Activated B cell treated with CpG ODN at 0.5 μM for 24 hours (primary cell): ENCODE measurements at regions not wholly inside any gene's neighbourhood (a gene's known extent, or its start where the extent isn't known, plus 50 kb on each side); places are given as distances from the start of the nearest gene placed in this dataset.

Experiments used
- ATAC-seq: fragments of 200-7000 bp; cut with Tn5 transposase; one replicate; pipeline ENCODE4 v1.10.0; 2021; ENCODE audit warnings: low read depth, mild to moderate bottlenecking, moderate library complexity
- CTCF ChIA-PET: fragments of 350-600 bp; sonication (Branson Sonifier 250); formaldehyde crosslinking; loops from one replicate; lab custom pipeline; 2021; ENCODE audit warnings: antibody characterized with exemption; lab: Charles Lee
- POLR2A ChIA-PET: fragments of 350-600 bp; sonication (Branson Sonifier 250); formaldehyde crosslinking; loops from one replicate; lab custom pipeline; 2021; ENCODE audit warnings: antibody characterized with exemption; lab: Charles Lee
- DNase-seq: peaks from one replicate; pipeline ENCODE4 v3.0.0; 2022
- H3K27ac Mint-ChIP-seq: one replicate; pipeline ENCODE4 v1.8.0; 2020; ENCODE audit warnings: mixed read lengths
- H3K27me3 Mint-ChIP-seq: one replicate; pipeline ENCODE4 v1.8.0; 2021; ENCODE audit warnings: mixed read lengths
- H3K36me3 Mint-ChIP-seq: one replicate; pipeline ENCODE4 v1.8.0; 2021; ENCODE audit warnings: low read depth, mixed read lengths
- H3K4me1 Mint-ChIP-seq: one replicate; pipeline ENCODE4 v1.8.0; 2021; ENCODE audit warnings: mixed read lengths
- H3K4me3 Mint-ChIP-seq: one replicate; pipeline ENCODE4 v1.8.0; 2020; ENCODE audit warnings: mild to moderate bottlenecking, mixed read lengths
- H3K9me3 Mint-ChIP-seq: one replicate; pipeline ENCODE4 v1.8.0; 2020; ENCODE audit warnings: mixed read lengths
- CTCF ChIP-seq: fragments of 200-600 bp; IDR thresholded peaks from one replicate; pipeline ENCODE4 v1.8.0; 2022; ENCODE audit warnings: antibody characterized with exemption, mild to moderate bottlenecking
- intact Hi-C: fragments of 100-400 bp; cut with micrococcal nuclease; formaldehyde crosslinking; loops from one replicate; pipeline ENCODE4 v1.15.1; 2024

GRCh38 chr4:159516556-159517140 lies 413.8 kb downstream of the RAPGEF2 start:
- CTCF ChIA-PET = no interaction called here
- H3K9me3 Mint-ChIP-seq = no peaks in the 10 kb centered on the region
- POLR2A ChIA-PET = no interaction called here
- no peak overlapping the region for H3K27ac Mint-ChIP-seq
- no peak for ATAC-seq
- DNase-seq = no peak
- no peaks in the 10 kb centered on the region for H3K27me3 Mint-ChIP-seq
- no peaks in the 10 kb centered on the region for H3K36me3 Mint-ChIP-seq
- intact Hi-C loops = no loop called here
- no peak overlapping the region for H3K4me3 Mint-ChIP-seq
- no peak for TF ChIP-seq CTCF
- no peaks in the 10 kb centered on the region for H3K4me1 Mint-ChIP-seq

- ATAC-seq (no peak), DNase-seq (no peak)
- Mint-ChIP-seq H3K27ac (no peak overlapping the region), H3K4me3 (no peak overlapping the region), H3K4me1 (no peaks in the 10 kb centered on the region), H3K36me3 (no peaks in the 10 kb centered on the region), H3K9me3 (no peaks in the 10 kb centered on the region), H3K27me3 (no peaks in the 10 kb centered on the region)
- ChIA-PET CTCF (no interaction called here), POLR2A (no interaction called here)
- intact Hi-C loops = no loop called here
- TF ChIP-seq CTCF = no peak
Observed at GRCh38 chr4:159520074-159520473, 417.2 kb downstream of the RAPGEF2 start.

- intact Hi-C loops = no loop called here
- ChIA-PET POLR2A (no interaction called here), CTCF (no interaction called here)
- TF ChIP-seq CTCF = no peak
- peaks cover 4% of the 10 kb centered on the region for H3K9me3 Mint-ChIP-seq
- no peak for DNase-seq
- H3K4me1 Mint-ChIP-seq = no peaks in the 10 kb centered on the region
- no peak for ATAC-seq
- no peak overlapping the region for H3K4me3 Mint-ChIP-seq
- no peaks in the 10 kb centered on the region for H3K27me3 Mint-ChIP-seq
- no peak overlapping the region for H3K27ac Mint-ChIP-seq
- H3K36me3 Mint-ChIP-seq = no peaks in the 10 kb centered on the region
Observed at GRCh38 chr4:159526172-159526571, 423.3 kb downstream of the RAPGEF2 start.

DNA sequence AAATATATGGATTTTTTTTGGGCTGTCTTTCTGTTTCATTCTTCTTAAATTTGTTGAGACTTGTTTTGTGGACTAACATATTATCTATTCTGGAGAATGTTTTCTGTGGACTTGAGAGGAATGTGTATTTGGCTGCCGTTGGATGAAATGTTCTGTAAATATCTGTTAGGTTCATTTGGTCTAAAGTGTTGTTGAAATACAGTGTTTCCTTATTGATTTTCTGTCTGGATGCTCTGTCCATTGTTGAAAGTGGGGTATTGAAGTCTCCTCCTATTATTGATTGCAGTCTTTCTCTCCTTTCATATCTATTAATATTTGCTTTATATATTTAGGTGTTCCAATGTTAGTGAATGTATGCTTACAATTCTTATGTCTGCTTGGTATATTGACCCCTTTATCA lies 431.8 kb downstream of the RAPGEF2 start:
- POLR2A ChIA-PET = no interaction called here
- Mint-ChIP-seq H3K27me3 (no peaks in the 10 kb centered on the region), H3K4me3 (no peak overlapping the region), H3K27ac (no peak overlapping the region), H3K36me3 (no peaks in the 10 kb centered on the region), H3K9me3 (peaks cover 19% of the 10 kb centered on the region), H3K4me1 (no peaks in the 10 kb centered on the region)
- ATAC-seq = no peak
- no peak for TF ChIP-seq CTCF
- intact Hi-C loops = no loop called here
- CTCF ChIA-PET = no interaction called here
- DNase-seq = no peak

DNA sequence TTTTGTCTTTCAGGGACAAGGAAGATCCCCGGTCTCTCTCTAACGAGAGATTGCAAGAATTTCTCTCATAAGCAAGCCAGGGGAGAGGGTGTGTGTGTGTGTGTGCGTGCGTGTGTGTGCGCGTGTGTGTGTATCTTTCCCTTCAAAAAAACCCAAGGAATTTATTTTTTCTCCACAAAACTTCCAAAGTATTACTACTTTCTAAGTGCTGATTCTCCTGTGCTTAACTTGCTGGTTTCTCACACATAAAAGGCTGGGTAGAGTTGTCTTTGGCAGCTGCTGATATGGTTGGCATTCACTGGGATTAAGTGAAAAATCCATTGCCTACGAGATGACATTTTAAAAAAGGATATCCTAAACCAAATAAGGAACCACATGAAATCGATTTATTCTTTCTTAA lies 435.7 kb downstream of the RAPGEF2 start:
- CTCF ChIA-PET = no interaction called here
- ATAC-seq = no peak
- H3K4me3 Mint-ChIP-seq = no peak overlapping the region
- H3K4me1 Mint-ChIP-seq = no peaks in the 10 kb centered on the region
- H3K9me3 Mint-ChIP-seq = peaks cover 19% of the 10 kb centered on the region
- no peak overlapping the region for H3K27ac Mint-ChIP-seq
- H3K27me3 Mint-ChIP-seq = no peaks in the 10 kb centered on the region
- intact Hi-C loops = no loop called here
- POLR2A ChIA-PET = no interaction called here
- TF ChIP-seq CTCF = no peak
- DNase-seq = no peak
- H3K36me3 Mint-ChIP-seq = no peaks in the 10 kb centered on the region
